ENCODE measurements at regions not wholly inside any gene's neighbourhood (a gene's known extent, or its start where the extent isn't known, plus 50 kb on each side); places are given as distances from the start of the nearest gene placed in this dataset.

DNA sequence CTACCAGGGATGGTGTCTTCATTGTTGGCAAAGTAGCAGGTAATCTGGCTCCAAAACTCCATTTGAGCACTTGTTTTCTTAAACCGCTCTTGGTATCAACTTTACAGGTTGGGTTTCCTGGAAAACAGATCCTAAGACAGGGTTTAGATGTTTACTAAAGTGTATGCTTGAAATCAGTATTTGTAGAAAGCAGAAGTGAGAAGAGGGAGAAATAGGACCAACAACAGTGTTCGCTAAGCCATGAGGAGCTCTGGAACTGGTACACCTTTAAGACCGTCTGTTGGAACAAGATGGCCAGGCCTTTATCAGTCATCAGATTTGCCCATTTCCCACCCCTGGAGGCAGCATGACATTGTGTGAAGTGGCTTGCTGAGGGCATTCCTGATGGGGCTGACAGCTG is 171.0 kb upstream of the COL8A1 start:
- TF ChIP-seq, protein P1, sequence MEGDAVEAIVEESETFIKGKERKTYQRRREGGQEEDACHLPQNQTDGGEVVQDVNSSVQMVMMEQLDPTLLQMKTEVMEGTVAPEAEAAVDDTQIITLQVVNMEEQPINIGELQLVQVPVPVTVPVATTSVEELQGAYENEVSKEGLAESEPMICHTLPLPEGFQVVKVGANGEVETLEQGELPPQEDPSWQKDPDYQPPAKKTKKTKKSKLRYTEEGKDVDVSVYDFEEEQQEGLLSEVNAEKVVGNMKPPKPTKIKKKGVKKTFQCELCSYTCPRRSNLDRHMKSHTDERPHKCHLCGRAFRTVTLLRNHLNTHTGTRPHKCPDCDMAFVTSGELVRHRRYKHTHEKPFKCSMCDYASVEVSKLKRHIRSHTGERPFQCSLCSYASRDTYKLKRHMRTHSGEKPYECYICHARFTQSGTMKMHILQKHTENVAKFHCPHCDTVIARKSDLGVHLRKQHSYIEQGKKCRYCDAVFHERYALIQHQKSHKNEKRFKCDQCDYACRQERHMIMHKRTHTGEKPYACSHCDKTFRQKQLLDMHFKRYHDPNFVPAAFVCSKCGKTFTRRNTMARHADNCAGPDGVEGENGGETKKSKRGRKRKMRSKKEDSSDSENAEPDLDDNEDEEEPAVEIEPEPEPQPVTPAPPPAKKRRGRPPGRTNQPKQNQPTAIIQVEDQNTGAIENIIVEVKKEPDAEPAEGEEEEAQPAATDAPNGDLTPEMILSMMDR (IDR thresholded peaks at IDR 0.05; ENCODE audit: borderline replicate concordance, insufficient read depth, low read depth, low read length), result no peak
- no peak overlapping the region for H3K4me3 ChIP-seq (ENCODE audit: low read depth, low read length)

DNA sequence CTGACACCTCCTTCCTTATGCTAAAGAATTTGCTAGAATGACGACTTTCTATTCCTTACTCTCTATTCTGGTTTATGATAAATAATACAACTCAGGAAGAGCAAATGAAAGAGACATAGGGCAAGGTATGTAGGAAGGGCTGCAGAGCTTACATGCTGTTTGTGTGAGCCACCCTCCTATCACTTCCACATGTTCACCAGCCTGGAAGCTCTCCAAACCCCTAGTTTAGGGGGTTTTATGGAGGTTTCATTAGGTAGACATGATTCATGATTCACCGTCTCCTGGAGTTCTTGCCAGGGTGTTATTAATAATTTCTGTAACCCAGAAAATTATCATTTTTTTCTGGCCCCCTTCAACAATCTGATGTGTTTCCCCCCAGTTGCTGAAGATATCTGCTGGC is 172.1 kb upstream of the COL8A1 start:
- no peak overlapping the region for H3K4me3 ChIP-seq (ENCODE audit: low read depth, low read length)
- TF ChIP-seq, protein P1 (IDR thresholded peaks at IDR 0.05; ENCODE audit: borderline replicate concordance, insufficient read depth, low read depth, low read length), result no peak

DNA sequence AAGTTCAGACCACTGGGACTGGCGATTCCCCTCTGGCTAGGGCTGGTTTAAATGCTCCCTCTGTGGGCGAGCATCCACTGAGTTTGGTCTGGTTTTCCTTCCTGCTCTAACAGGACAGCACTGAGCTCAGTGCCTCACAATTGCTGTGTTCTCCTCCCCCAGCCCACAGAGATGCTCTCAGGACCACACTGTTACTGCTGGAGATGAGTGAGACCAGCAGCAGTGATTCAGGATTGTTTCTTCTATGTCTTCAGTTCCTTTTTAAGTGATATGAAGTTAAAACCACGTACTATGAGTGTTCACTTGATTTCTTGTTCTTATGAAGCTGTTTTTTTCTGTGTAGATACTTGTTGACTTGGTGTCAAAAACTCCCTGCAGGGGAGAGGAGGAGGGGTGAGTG is 180.4 kb upstream of the COL8A1 start:
- no peak overlapping the region for H3K4me3 ChIP-seq (ENCODE audit: low read depth, low read length)
- TF ChIP-seq, protein P1 (IDR thresholded peaks at IDR 0.05; ENCODE audit: borderline replicate concordance, insufficient read depth, low read depth, low read length), result no peak

DNA sequence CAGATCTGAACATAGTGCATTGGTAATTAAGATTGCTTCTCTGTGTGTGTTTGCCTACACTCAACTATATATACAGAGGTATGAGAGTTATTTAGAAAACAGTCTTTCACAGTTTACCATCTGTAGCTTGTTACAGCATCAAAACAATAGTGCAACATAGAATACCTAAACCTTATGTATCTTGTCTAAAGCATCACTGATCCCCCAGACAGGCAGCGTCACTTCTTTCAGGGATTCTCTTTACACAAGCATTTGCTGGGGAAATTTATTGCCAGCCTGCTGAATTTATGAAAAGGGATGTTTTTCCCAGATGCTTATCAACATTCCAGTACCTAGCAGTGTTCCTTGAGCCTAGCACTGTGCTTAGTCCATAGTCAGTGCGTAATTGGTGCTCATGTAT is 195.8 kb upstream of the COL8A1 start:
- H3K4me3 ChIP-seq (ENCODE audit: low read depth, low read length), result no peak overlapping the region
- TF ChIP-seq, protein P1 (IDR thresholded peaks at IDR 0.05; ENCODE audit: borderline replicate concordance, insufficient read depth, low read depth, low read length), result no peak

DNA sequence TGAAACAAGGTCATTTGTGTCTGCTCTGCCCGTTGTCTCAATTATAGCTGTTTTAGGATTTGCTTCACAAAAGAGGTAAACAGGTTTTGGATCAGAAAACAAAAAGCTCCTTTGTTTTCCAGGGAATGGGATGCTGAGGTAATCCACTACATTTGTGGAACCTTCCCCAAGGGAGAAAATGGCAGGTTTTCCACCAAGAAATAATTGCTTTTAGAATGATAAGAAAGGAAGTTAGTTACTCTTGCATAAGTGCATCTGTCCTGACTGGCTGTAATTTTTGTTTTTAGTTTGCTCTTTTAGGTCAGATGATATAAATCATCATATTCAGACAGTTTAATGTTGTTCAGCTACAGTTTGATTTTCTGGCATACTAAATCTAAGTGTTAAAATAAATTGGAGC is 198.5 kb upstream of the COL8A1 start:
- H3K4me3 ChIP-seq (ENCODE audit: low read depth, low read length), result no peak overlapping the region
- TF ChIP-seq, protein P1 (IDR thresholded peaks at IDR 0.05; ENCODE audit: borderline replicate concordance, insufficient read depth, low read depth, low read length), result no peak

DNA sequence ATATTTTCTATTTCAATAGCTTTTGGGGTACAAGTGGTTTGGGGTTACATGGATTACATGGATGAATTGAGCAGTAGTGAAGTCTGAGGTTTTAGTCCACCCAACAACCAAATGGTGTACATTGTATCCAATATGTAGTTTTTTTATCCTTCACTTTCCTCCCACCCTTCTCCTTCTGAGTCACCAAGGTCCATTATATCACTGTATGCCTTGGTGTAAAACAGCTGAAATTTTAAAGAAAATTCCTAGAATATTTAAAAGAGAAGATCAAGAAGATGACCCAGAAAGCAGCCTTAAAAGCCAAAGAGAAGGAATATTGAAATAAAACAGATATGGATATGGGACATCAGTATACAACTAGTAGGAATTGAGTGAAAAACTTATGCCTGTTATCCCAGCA is 204.2 kb upstream of the COL8A1 start:
- TF ChIP-seq, protein P1 (IDR thresholded peaks at IDR 0.05; ENCODE audit: borderline replicate concordance, insufficient read depth, low read depth, low read length), result no peak
- H3K4me3 ChIP-seq (ENCODE audit: low read depth, low read length), result no peak overlapping the region

DNA sequence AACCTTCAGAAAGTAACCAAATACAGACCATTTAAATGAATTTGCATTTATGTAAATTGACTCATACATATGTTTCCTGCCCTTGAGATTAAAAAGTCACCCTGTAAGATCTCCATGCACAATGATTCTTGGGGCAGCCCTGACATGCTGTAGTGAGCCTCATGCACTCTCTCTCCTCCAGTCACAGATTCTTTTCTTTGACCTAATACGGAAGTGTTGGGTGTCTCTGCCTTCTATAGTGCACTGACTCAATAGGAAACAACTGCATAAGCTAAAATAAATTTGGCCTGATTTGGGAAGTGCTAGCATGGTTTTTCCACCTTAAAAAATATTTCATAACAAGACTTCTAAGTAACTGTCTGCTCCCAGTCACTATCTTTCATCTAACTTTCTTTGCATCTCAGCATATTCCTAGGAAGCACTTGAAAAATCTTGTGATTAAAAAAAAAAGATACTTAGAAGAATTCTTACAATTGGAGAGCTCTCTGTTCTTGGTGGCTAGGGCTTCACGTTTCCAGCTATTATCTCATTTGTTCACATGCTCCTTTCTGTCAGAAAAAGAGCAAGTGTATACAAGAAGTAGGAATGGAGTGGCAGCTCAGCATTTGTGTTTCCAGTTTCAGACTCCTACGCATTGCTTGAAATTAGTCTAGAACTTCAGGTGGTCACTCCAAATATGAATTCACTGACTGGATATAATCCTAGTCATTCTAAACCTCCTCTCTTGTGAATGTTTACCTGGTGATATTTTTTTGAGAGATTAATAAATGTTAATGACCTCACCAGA is 207.9 kb upstream of the COL8A1 start:
- H3K4me3 ChIP-seq (ENCODE audit: low read depth, low read length), result no peak overlapping the region
- TF ChIP-seq, protein P1 (IDR thresholded peaks at IDR 0.05; ENCODE audit: borderline replicate concordance, insufficient read depth, low read depth, low read length), result no peak

All from GM12875 (cell line).